Gastroesophageal sphincter (tissue), 4 donors: ENCODE measurements at regions not wholly inside any gene's neighbourhood (a gene's known extent, or its start where the extent isn't known, plus 50 kb on each side); places are given as distances from the start of the nearest gene placed in this dataset.

Source experiments
- ATAC-seq: fragments of 150-250 bp; one replicate; pipeline ENCODE4 v1.9.1; 2016; ENCODE audit warnings: mild to moderate bottlenecking, moderate library complexity
- H3K27ac ChIP-seq, 4 donors: fragments of 200-600 bp; sonication (generic) in 3 of 4; 1 replicate in 3 of 4; 2 replicates in 1 of 4; pipeline ENCODE4 v1.5.1; 2016 to 2019
- H3K27me3 ChIP-seq: fragments of 200-600 bp; sonication (generic); one replicate; pipeline ENCODE4 v1.5.1; 2019
- H3K36me3 ChIP-seq, 2 donors: fragments of 200-600 bp; sonication (generic); one replicate each; pipeline ENCODE4 v1.5.1; 2019; ENCODE audit warnings: control low read depth in 1 of 2
- H3K4me1 ChIP-seq, 3 donors: fragments of 200-600 bp; sonication (generic); 1 replicate in 2 of 3; 2 replicates in 1 of 3; pipeline ENCODE4 v1.5.1; 2016 to 2019; ENCODE audit warnings: control low read depth in 2 of 3
- H3K4me3 ChIP-seq, 2 donors: fragments of 200-600 bp; sonication (generic); one replicate each; pipeline ENCODE4 v1.5.1; 2019; ENCODE audit warnings: mild to moderate bottlenecking in 1 of 2, moderate library complexity in 1 of 2
- H3K9me3 ChIP-seq, 3 donors: fragments of 200-600 bp; sonication (generic); one replicate each; pipeline ENCODE4 v1.5.1; 2017 to 2019; ENCODE audit warnings: control low read depth in 2 of 3
- CTCF ChIP-seq, 4 experiments: fragments of 200-600 bp in 2 of 4; fragments of 450-650 bp in 2 of 4; sonication (generic) in 1 of 4; IDR thresholded peaks; one replicate each; pipeline ENCODE4 v1.5.1; 2017 to 2019; ENCODE audit warnings: antibody characterized with exemption in 4 of 4, mild to moderate bottlenecking in 2 of 4, moderate library complexity in 2 of 4
- EP300 ChIP-seq: sonication (generic); formaldehyde crosslinking; IDR thresholded peaks from one replicate; pipeline ENCODE4 v1.6.1; 2017; ENCODE audit warnings: antibody characterized with exemption, mild to moderate bottlenecking
- POLR2A ChIP-seq, 2 donors: fragments of 450-650 bp; IDR thresholded peaks; one replicate each; pipeline ENCODE4 v1.6.1; 2017; ENCODE audit warnings: antibody characterized with exemption in 2 of 2, mild to moderate bottlenecking in 2 of 2, moderate library complexity in 1 of 2
- POLR2AphosphoS5 ChIP-seq: sonication (generic); formaldehyde crosslinking; IDR thresholded peaks from one replicate; pipeline ENCODE4 v1.6.1; 2017; ENCODE audit warnings: antibody characterized with exemption
- WGBS, 2 donors: methylation state at CpG; one replicate each; pipeline ENCODE4 v1.1.5; 2018; ENCODE audit warnings: low coverage in 1 of 2; 5-methylcytosine and 5-hydroxymethylcytosine counted together

DNA sequence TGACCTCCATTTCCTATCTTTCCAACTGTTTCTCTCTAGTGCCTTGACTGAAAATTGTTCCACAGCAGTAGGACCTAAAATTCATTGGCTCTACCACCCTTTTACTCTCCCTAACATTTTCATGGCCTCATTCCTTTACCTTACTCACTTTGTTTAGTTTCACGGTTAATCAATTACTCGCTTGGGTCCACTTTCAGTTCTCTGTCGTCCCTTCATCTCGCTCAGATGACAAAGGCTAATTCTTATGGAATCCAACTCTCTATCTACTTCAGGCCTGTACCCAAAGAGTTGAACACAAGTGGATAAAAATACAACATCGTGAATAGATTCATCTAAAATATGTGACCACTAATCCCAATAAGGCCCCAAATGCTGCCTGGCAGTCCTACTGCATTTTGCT is 85.9 kb upstream of the ADO start:
- no peak for ATAC-seq
- Histone ChIP-seq H3K27me3 (no peaks in the 10 kb centered on the region), H3K4me1 (no peaks in the 10 kb centered on the region), H3K36me3 (no peaks in the 10 kb centered on the region), H3K9me3 (no peaks in the 10 kb centered on the region), H3K27ac (no peak overlapping the region), H3K4me3 (no peak overlapping the region)
- no peak for TF ChIP-seq POLR2AphosphoS5
- TF ChIP-seq EP300 = no peak
- TF ChIP-seq POLR2A (IDR thresholded peaks at IDR 0.05) = no peak
- TF ChIP-seq CTCF (IDR thresholded peaks at IDR 0.05) = no peak
- 89% methylated on average over 3 to 5 of the region's 5 CpGs for WGBS, 2 donors

DNA sequence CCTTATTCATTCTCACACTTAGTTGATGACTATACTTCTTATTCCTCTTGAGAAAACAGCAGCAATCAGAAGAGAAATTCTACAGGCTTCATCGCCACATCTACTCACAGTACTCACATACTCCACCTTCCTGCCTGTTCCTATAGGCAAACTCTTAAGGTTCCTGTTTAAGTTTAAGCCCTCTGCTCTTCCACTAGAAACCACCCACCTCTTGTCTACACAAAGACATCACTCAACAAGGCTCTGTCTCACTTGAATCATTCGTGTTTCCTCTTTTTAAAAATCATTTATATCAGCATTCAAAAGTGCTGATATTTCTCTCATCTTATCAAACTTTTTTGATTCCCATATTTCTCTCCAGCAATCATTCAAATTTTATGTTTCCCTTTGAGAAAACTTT is 85.5 kb upstream of the ADO start:
- H3K9me3 ChIP-seq = no peaks in the 10 kb centered on the region
- WGBS, 2 donors = 76 to 79% methylated on average over 2 of the region's 2 CpGs
- TF ChIP-seq POLR2AphosphoS5 = no peak
- no peak for TF ChIP-seq CTCF (IDR thresholded peaks at IDR 0.05)
- TF ChIP-seq EP300 = no peak
- TF ChIP-seq POLR2A (IDR thresholded peaks at IDR 0.05) = no peak
- H3K4me3 ChIP-seq = no peak overlapping the region
- no peak overlapping the region for H3K27ac ChIP-seq
- H3K27me3 ChIP-seq = no peaks in the 10 kb centered on the region
- no peak for ATAC-seq
- H3K36me3 ChIP-seq = no peaks in the 10 kb centered on the region
- H3K4me1 ChIP-seq = no peaks in the 10 kb centered on the region

GRCh38 chr10:62721687-62722086 is 82.8 kb upstream of the ADO start:
- WGBS, 2 donors = 91 to 100% methylated on average over 4 of the region's 4 CpGs

DNA sequence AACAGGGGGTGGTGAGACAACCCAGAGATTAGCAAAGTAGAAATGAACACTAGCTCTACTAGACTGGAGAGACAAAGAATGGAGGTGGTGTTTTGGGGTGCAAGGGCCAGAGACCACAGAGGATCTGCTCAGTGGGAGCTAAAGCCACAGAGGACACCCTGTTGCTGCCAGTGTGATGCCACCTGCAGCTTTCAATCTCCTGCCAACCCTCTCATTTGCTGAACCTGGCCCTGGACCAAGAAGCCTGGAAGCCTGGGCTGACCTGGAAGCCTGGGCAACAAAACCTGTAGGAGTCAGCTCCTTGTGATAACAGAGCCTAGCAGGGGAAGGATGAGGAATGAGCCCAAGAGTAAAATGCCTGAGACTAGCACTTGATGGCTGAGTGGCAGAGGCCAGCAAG is 81.1 kb upstream of the ADO start:
- H3K27me3 ChIP-seq = no peaks in the 10 kb centered on the region
- ATAC-seq = no peak
- H3K36me3 ChIP-seq = no peaks in the 10 kb centered on the region
- no peak for TF ChIP-seq POLR2A (IDR thresholded peaks at IDR 0.05)
- TF ChIP-seq EP300 = no peak
- no peak for TF ChIP-seq CTCF (IDR thresholded peaks at IDR 0.05)
- TF ChIP-seq POLR2AphosphoS5 = no peak
- H3K4me1 ChIP-seq = no peaks in the 10 kb centered on the region
- no peak overlapping the region for H3K27ac ChIP-seq
- no peaks in the 10 kb centered on the region for H3K9me3 ChIP-seq
- no peak overlapping the region for H3K4me3 ChIP-seq

More at GRCh38 chr10:62721687-62722086, 82.8 kb upstream of the ADO start:
- no peak overlapping the region for H3K4me3 ChIP-seq
- no peaks in the 10 kb centered on the region for H3K36me3 ChIP-seq
- no peaks in the 10 kb centered on the region for H3K9me3 ChIP-seq
- no peak for ATAC-seq
- no peaks in the 10 kb centered on the region for H3K4me1 ChIP-seq
- H3K27me3 ChIP-seq = no peaks in the 10 kb centered on the region
- TF ChIP-seq POLR2A (IDR thresholded peaks at IDR 0.05) = no peak
- H3K27ac ChIP-seq = no peak overlapping the region

GRCh38 chr10:62724465-62724864 is 80.1 kb upstream of the ADO start:
- no peak for ATAC-seq
- 75% methylated on average over 7 of the region's 7 CpGs; no CpG with 5 or more reads in 1 of the 2 donors for WGBS, 2 donors
- Histone ChIP-seq H3K4me1 (no peaks in the 10 kb centered on the region), H3K27me3 (no peaks in the 10 kb centered on the region), H3K9me3 (no peaks in the 10 kb centered on the region), H3K27ac (no peak overlapping the region), H3K36me3 (no peaks in the 10 kb centered on the region), H3K4me3 (no peak overlapping the region)
- no peak for TF ChIP-seq EP300
- TF ChIP-seq POLR2A (IDR thresholded peaks at IDR 0.05) = no peak
- TF ChIP-seq POLR2AphosphoS5 = no peak
- no peak for TF ChIP-seq CTCF (IDR thresholded peaks at IDR 0.05)

- H3K4me3 ChIP-seq = no peak overlapping the region
- WGBS, 2 donors = 60 to 92% methylated on average over 4 to 5 of the region's 5 CpGs
- no peaks in the 10 kb centered on the region for H3K4me1 ChIP-seq
- no peaks in the 10 kb centered on the region for H3K36me3 ChIP-seq
- no peaks in the 10 kb centered on the region for H3K9me3 ChIP-seq
- ATAC-seq = no peak
- H3K27me3 ChIP-seq = no peaks in the 10 kb centered on the region
- no peak for TF ChIP-seq EP300
- H3K27ac ChIP-seq = no peak overlapping the region
Observed at GRCh38 chr10:62726142-62726541, 78.4 kb upstream of the ADO start.
